SJSA1 (cell line): ENCODE measurements at regions not wholly inside any gene's neighbourhood (a gene's known extent, or its start where the extent isn't known, plus 50 kb on each side); places are given as distances from the start of the nearest gene placed in this dataset.

Source experiments
- DNase-seq, 2 experiments: peaks; one replicate each; pipeline ENCODE4 v3.0.0-alpha.2; 2015 to 2020; ENCODE audit warnings: low spot score in 2 of 2, low read depth in 1 of 2
- H3K27ac ChIP-seq: fragments of 250-450 bp; sonication (Bioruptor Pico); 2 replicates; pipeline ENCODE4 v1.5.1; 2020; ENCODE audit warnings: mild to moderate bottlenecking, moderate library complexity
- H3K27me3 ChIP-seq: fragments of 250-450 bp; sonication (Bioruptor Pico); replicated peaks from 2 replicates; pipeline ENCODE4 v1.5.1; 2020; ENCODE audit warnings: mild to moderate bottlenecking, moderate library complexity
- H3K36me3 ChIP-seq: fragments of 250-450 bp; sonication (Bioruptor Pico); 2 replicates; pipeline ENCODE4 v1.5.1; 2020; ENCODE audit warnings: mild to moderate bottlenecking
- H3K4me1 ChIP-seq: fragments of 250-450 bp; sonication (Bioruptor Pico); replicated peaks from 2 replicates; pipeline ENCODE4 v1.6.1; 2021; ENCODE audit warnings: mild to moderate bottlenecking
- H3K4me3 ChIP-seq: fragments of 250-450 bp; sonication (Bioruptor Pico); 2 replicates; pipeline ENCODE4 v1.5.1; 2020; ENCODE audit warnings: mild to moderate bottlenecking
- H3K9me3 ChIP-seq: fragments of 250-450 bp; sonication (Bioruptor Pico); replicated peaks from 2 replicates; pipeline ENCODE4 v1.5.1; 2020; ENCODE audit warnings: mild to moderate bottlenecking

DNA sequence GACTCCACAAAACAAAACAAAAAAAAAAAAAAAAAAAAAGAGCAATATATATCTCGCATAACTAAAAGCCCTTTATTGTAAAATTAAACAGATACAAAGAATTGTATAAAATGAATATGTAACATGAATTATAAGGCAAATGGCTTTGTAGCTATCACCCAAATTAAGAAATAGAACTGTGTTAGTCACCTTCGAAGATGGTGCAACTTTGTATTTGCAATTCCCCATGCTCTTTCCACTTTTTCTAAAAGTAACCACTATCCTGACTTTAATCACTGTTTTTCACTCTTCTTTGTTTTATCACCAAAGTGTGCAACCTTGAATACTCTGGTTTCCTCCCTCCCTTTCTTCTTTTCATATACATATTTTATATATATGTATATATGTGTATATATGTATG is 57.1 kb upstream of the HTR2A start:
- Histone ChIP-seq H3K4me1 (no peaks in the 10 kb centered on the region), H3K36me3 (no peaks in the 10 kb centered on the region), H3K27me3 (peaks cover 3% of the 10 kb centered on the region; the same call in 1 of the 2 replicates), H3K9me3 (no peaks in the 10 kb centered on the region), H3K27ac (no peak overlapping the region), H3K4me3 (no peak overlapping the region)
- DNase-seq: no peak

DNA sequence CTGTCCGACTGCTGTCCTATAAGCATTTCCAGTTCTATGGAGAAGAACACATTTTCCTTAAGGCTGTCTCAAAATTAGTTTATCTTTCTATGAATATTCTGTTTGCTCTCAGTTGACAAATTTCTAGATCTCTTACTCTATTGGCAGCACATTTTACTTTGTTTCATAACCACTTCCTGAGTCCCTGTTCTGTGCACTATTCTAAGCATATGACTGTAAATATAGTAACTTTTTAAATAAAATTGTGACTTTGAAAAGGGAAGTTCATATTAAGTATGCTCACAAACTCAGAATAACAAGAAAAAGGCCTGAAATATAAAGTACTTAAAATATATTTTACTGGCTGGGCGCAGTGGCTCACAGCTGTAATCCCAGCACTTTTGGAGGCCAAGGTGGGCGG is 56.5 kb upstream of the HTR2A start:
- Histone ChIP-seq H3K36me3 (no peaks in the 10 kb centered on the region), H3K27me3 (peaks cover 3% of the 10 kb centered on the region; the same call in 1 of the 2 replicates), H3K4me3 (no peak overlapping the region), H3K27ac (no peak overlapping the region), H3K4me1 (no peaks in the 10 kb centered on the region), H3K9me3 (no peaks in the 10 kb centered on the region)
- no peak for DNase-seq

DNA sequence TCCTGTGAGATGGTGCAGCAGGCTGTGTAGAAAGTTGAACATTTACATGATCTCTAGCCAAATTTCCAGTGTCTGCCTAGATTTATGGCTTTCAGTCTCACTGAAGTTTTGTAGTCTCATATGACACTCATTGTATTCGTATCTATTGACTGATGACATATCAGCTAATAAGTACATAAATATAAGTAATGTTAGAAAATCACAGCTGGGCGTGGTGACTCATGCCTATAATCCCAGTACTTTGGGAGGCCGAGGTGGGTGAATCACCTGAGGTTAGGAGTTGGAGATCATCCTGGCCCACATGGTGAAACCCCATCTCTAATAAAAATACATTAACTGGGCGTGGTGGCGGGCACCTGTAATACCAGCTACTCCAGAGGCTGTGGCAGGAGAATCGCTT is 54.7 kb upstream of the HTR2A start:
- Histone ChIP-seq H3K4me1 (no peaks in the 10 kb centered on the region), H3K36me3 (no peaks in the 10 kb centered on the region), H3K27me3 (no peaks in the 10 kb centered on the region), H3K4me3 (no peak overlapping the region), H3K27ac (no peak overlapping the region), H3K9me3 (no peaks in the 10 kb centered on the region)
- DNase-seq: no peak

DNA sequence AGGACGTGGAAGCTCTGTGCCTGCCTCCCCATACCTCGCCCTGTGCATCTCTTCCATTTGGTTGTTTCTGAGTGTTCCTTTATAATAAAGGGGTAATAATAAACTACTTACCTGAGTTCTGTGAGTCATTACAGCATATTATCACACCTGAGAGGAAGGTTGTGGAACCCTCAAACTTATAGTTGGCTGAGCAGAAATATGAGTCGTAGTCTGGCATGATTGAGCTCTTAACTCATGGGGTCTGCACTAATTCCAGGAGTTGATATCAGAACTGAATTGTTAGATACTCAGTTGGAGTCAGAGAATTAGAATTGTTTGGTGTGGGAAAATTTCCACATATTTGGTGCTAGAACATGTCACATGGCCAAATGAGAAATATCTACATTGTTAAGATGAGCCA is 52.4 kb upstream of the HTR2A start:
- no peaks in the 10 kb centered on the region for H3K9me3 ChIP-seq
- no peak for DNase-seq
- no peaks in the 10 kb centered on the region for H3K36me3 ChIP-seq
- H3K4me1 ChIP-seq: no peaks in the 10 kb centered on the region
- no peak overlapping the region for H3K27ac ChIP-seq
- no peak overlapping the region for H3K4me3 ChIP-seq
- H3K27me3 ChIP-seq: no peaks in the 10 kb centered on the region

DNA sequence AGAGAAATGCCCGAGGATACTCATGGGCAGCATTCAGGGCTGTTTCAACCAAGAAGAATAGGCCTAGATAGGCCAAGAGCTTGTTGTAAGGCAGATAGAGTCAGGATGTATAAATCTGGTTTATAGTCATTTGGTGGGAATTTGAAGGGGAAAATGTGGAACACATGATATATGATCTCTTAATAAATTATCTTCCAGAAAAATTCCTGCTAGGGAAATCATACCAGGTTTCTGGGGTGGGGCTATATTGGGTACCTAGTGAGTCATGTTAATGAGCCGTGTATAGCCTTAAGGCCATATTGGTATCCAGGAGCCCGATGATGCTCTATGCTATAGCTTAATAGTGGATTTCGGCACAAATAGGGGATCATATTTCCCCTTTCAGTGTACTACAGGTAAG is 51.5 kb upstream of the HTR2A start:
- Histone ChIP-seq H3K4me3 (no peak overlapping the region), H3K27me3 (no peaks in the 10 kb centered on the region), H3K27ac (no peak overlapping the region), H3K36me3 (no peaks in the 10 kb centered on the region), H3K4me1 (no peaks in the 10 kb centered on the region), H3K9me3 (no peaks in the 10 kb centered on the region)
- no peak for DNase-seq

DNA sequence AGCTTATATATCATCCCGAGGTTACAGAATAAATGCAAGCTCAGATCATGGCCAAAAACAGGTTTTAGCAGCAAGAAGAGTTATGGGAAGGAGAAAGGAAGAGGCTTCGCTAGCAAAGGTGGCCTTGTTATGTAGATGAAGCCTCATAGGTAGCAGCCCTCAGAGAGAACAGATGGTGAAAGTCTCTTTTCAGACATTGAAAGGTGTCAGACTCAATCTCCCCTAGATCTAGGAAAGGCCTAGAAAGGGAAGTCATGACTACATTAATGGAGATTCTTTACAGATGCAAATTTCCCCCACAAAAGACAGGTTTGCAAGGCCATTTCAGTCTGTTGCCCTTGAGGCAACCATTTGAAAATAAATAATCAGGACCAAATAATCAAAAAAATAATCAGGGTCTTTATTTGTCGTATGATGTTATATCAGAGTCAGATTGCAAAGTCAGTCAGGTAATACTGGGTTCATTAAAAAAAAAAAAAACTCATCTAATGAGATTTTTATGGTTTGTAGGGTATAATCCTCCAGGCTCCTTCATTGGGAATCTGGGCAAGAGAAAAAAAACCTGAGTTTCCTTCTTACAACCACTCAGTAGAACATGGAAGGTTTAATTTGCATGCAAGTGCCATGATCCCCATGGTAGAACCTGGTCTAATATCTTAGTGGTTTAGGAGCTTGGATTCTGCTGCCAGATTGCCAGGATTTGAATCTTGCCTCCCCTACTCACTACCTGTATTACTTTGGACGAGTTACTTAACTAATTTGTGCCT is 50.8 kb upstream of the HTR2A start:
- Histone ChIP-seq H3K4me3 (no peak overlapping the region), H3K36me3 (no peaks in the 10 kb centered on the region)
- DNase-seq: no peak

More for the DNA sequence above, 50.8 kb upstream of the HTR2A start:
- H3K27ac ChIP-seq: no peak overlapping the region
- no peaks in the 10 kb centered on the region for H3K9me3 ChIP-seq
- H3K27me3 ChIP-seq: no peaks in the 10 kb centered on the region
- no peaks in the 10 kb centered on the region for H3K4me1 ChIP-seq
